ENCODE measurements at regions not wholly inside any gene's neighbourhood (a gene's known extent, or its start where the extent isn't known, plus 50 kb on each side); places are given as distances from the start of the nearest gene placed in this dataset.

GRCh38 chr2:8241317-8241716 lies 440.5 kb upstream of the ID2 start:
- Histone ChIP-seq H3K27ac (ENCODE audit: extremely low read depth, low read depth, low read length) (no peak overlapping the region), H3K9me3 (ENCODE audit: control insufficient read depth, insufficient read depth, low read depth, low read length) (no peaks in the 10 kb centered on the region), H3K4me3 (ENCODE audit: low read depth, low read length) (no peak overlapping the region), H3K36me3 (ENCODE audit: control insufficient read depth in 2 of 2, insufficient read depth in 1 of 2, low read length in 2 of 2) (no peaks in the 10 kb centered on the region), H3K4me1 (ENCODE audit: control insufficient read depth, insufficient read depth, low read length) (no peaks in the 10 kb centered on the region)
- TF ChIP-seq ZNF16 (tag by site-specific recombination; IDR thresholded peaks at IDR 0.05; ENCODE audit: low read depth) (no peak), PRDM10 (tag by site-specific recombination; IDR thresholded peaks at IDR 0.05) (no peak), ZBTB48 (tag by site-specific recombination; IDR thresholded peaks at IDR 0.05) (no peak), ZNF544 (tag by site-specific recombination; IDR thresholded peaks at IDR 0.05) (no peak), ZIC2 (tag by site-specific recombination; IDR thresholded peaks at IDR 0.05) (no peak)
- POLR2A ChIA-PET: no interaction called here
- CTCF ChIA-PET: no interaction called here

- no peak overlapping the region for H3K4me3 ChIP-seq (ENCODE audit: low read depth, low read length)
- H3K36me3 ChIP-seq (ENCODE audit: control insufficient read depth in 2 of 2, insufficient read depth in 1 of 2, low read length in 2 of 2): no peaks in the 10 kb centered on the region
- H3K9me3 ChIP-seq (ENCODE audit: control insufficient read depth, insufficient read depth, low read depth, low read length): no peaks in the 10 kb centered on the region; the same call in 1 of the 2 replicates
- no peak for TF ChIP-seq KLF7 (tag by site-specific recombination; IDR thresholded peaks at IDR 0.05; ENCODE audit: borderline replicate concordance)
- no peaks in the 10 kb centered on the region for H3K4me1 ChIP-seq (ENCODE audit: control insufficient read depth, insufficient read depth, low read length)
- CTCF ChIA-PET: interaction anchor here (0.7 kb wide), 1 partner anchor 85 kb away, joined by 3 read pairs; no protein-coding TSS in a partner anchor
- POLR2A ChIA-PET: no interaction called here
- H3K27ac ChIP-seq (ENCODE audit: extremely low read depth, low read depth, low read length): no peak overlapping the region
Observed at GRCh38 chr2:8242739-8243138, 439.1 kb upstream of the ID2 start.

- Histone ChIP-seq H3K4me1 (ENCODE audit: control insufficient read depth, insufficient read depth, low read length) (no peaks in the 10 kb centered on the region), H3K4me3 (ENCODE audit: low read depth, low read length) (no peak overlapping the region), H3K36me3 (ENCODE audit: control insufficient read depth in 2 of 2, insufficient read depth in 1 of 2, low read length in 2 of 2) (no peaks in the 10 kb centered on the region), H3K9me3 (ENCODE audit: control insufficient read depth, insufficient read depth, low read depth, low read length) (no peaks in the 10 kb centered on the region; the same call in 1 of the 2 replicates), H3K27ac (ENCODE audit: extremely low read depth, low read depth, low read length) (no peak overlapping the region)
- TF ChIP-seq ZBTB48 (tag by site-specific recombination; IDR thresholded peaks at IDR 0.05) (no peak), ZNF133 (tag by site-specific recombination; IDR thresholded peaks at IDR 0.05) (no peak), AEBP2 (tag by site-specific recombination; IDR thresholded peaks at IDR 0.05; ENCODE audit: borderline replicate concordance) (no peak), ZNF704 (tag by site-specific recombination; IDR thresholded peaks at IDR 0.05) (no peak), ZNF341 (tag by site-specific recombination; IDR thresholded peaks at IDR 0.05; ENCODE audit: low read depth) (no peak), ZNF580 (tag by site-specific recombination; IDR thresholded peaks at IDR 0.05) (no peak)
- ChIA-PET POLR2A (no interaction called here), CTCF (no interaction called here)
Observed at GRCh38 chr2:8243748-8244400, 438.0 kb upstream of the ID2 start.
